Muscle layer of duodenum (tissue), 2 donors: ENCODE measurements at regions not wholly inside any gene's neighbourhood (a gene's known extent, or its start where the extent isn't known, plus 50 kb on each side); places are given as distances from the start of the nearest gene placed in this dataset.

Source experiments
- H3K27ac ChIP-seq: one replicate; pipeline ENCODE4 v1.7.0; 2013; ENCODE audit warnings: mild to moderate bottlenecking, low read length
- H3K27me3 ChIP-seq: one replicate; pipeline ENCODE4 v1.7.0; 2013; ENCODE audit warnings: low read depth, mild to moderate bottlenecking, control low read depth, low read length
- H3K36me3 ChIP-seq, 2 donors: one replicate each; pipeline ENCODE4 v1.7.0; 2013; ENCODE audit warnings: low read length in 2 of 2, control low read depth in 1 of 2, mild to moderate bottlenecking in 1 of 2; ENCODE audit not compliant: insufficient read depth in 2 of 2, control insufficient read depth in 1 of 2
- H3K4me1 ChIP-seq, 2 donors: one replicate each; pipeline ENCODE4 v1.7.0; 2013; ENCODE audit warnings: low read length in 2 of 2, mild to moderate bottlenecking in 2 of 2, control low read depth in 1 of 2, moderate library complexity in 1 of 2; ENCODE audit not compliant: insufficient read depth in 2 of 2, control insufficient read depth in 1 of 2
- H3K4me3 ChIP-seq, 2 donors: one replicate each; pipeline ENCODE4 v1.7.0; 2013; ENCODE audit warnings: low read length in 2 of 2, low read depth in 1 of 2, mild to moderate bottlenecking in 1 of 2
- H3K9me3 ChIP-seq, 2 donors: one replicate each; pipeline ENCODE4 v1.7.0; 2013; ENCODE audit warnings: low read length in 2 of 2, control low read depth in 1 of 2, mild to moderate bottlenecking in 1 of 2; ENCODE audit not compliant: control insufficient read depth in 1 of 2
- donor health status: healthy.

DNA sequence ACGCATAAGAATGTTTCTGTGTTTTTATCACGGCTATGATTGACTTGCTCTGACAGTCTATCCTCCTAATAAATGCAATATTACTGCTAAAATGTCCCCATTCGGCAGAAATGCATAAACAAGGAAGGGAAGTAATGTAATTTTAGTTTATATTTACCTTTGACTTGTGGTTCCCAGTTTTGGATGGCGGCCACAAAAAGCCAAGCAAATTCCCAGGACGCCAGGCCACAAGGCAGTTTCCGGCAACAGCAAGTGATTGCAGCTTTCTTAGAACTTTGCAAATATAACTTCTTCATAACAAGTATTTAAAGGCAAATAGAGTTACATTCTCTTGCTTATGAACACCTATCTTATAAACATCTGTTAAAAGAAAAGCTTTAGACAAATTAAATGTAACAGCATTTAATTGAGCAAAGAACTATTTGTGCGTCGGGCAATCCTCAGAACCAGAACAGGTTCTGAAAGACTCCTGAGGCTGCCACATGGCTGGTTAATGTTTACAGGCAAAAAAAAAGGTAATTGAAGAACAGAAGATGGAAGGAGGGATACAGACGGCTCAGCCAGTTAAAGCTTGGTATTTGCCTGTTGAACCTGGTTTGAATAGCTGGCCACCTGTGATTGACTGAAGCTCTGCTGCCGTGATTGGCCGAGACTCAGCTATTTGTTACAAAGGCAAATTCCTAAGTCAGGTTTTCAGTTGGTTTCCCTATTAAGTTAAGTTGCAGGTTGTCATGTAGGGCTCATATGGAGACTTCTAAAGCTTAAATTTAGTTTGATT, 80.8 kb downstream of the C21orf91 start:
- Histone ChIP-seq H3K9me3 (no peaks in the 10 kb centered on the region), H3K4me3 (no peak overlapping the region), H3K4me1 (no peaks in the 10 kb centered on the region), H3K27ac (no peak overlapping the region), H3K27me3 (no peaks in the 10 kb centered on the region), H3K36me3 (no peaks in the 10 kb centered on the region)

DNA sequence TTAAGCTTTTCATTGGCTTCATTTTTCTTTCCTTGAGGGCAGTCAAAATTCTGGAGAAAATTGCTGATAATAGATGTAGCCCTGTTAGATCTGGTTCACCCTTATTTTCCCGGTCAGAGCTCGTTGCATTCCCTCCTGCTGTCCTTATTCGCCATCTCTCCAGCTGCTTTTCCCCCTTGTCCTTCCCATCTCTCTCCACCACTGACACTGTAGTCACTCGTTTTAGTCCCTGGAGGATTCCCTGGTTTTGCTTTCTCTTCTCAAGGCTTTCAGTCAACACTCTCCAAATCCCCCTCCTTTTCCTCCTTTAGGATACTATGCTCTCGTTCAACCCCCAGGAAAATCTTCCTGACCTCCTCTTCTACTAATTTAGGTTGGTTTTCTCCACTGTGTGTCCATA, 83.1 kb downstream of the C21orf91 start:
- Histone ChIP-seq H3K4me3 (no peak overlapping the region), H3K27me3 (no peaks in the 10 kb centered on the region), H3K36me3 (no peaks in the 10 kb centered on the region), H3K9me3 (no peaks in the 10 kb centered on the region), H3K27ac (no peak overlapping the region), H3K4me1 (no peaks in the 10 kb centered on the region)

DNA sequence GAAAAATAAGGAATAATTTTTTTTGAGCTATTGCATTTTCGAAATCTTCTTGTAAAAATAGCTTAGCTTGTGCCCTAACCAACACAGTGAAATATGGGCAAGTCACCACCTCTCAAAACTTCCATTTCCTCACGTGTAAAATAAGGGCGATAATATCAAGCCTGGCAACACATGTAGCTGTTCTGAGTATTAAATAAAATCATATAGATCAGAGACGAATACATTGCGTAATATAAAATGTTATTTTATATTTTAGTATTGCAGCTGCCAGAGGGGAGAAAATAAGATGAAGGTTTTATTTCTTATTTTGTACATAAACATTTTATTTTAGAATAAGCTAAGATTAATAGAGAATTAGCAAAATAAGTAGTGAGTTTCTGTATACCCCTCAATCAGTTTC, 85.9 kb downstream of the C21orf91 start:
- Histone ChIP-seq H3K4me3 (no peak overlapping the region), H3K27ac (no peak overlapping the region), H3K4me1 (no peaks in the 10 kb centered on the region), H3K9me3 (no peaks in the 10 kb centered on the region), H3K27me3 (no peaks in the 10 kb centered on the region), H3K36me3 (no peaks in the 10 kb centered on the region)

DNA sequence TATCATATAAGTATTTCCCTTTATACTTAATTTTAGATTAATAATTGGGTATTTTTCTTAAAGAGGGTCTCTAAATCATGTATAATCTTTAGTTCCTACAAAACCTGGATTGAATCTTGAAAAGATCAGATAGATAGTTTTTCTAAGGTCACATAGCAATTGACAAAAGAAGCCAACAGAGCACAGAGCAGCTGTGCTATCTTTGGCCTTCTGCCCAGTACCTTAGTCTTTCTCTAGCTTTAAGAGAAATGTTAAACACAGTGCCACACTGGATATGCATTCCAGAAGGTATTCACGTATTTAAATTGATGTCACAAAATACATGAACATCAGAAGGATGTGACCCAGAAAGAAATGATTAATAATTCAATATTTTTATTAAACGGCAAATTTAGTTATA, 86.8 kb downstream of the C21orf91 start:
- Histone ChIP-seq H3K27ac (no peak overlapping the region), H3K4me3 (no peak overlapping the region), H3K9me3 (no peaks in the 10 kb centered on the region), H3K27me3 (no peaks in the 10 kb centered on the region), H3K4me1 (no peaks in the 10 kb centered on the region), H3K36me3 (no peaks in the 10 kb centered on the region)

DNA sequence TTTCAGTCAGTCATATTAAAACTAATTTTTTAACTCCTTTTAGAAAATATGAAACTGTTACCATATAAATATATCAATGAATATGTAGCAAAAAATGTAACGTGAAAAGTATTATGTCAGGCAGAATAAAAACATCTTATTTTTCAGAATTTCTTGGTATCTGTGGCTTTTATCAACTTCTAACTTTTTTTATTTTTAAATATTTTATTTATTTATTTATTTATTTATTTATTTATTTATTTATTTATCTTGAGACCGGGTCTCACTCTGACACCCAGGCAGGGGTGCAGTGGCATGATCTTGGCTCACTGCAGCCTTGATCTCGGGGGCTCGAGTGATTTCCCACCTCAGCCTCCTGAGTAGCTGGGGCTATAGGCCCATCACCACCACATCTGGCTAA, 87.6 kb downstream of the C21orf91 start:
- Histone ChIP-seq H3K9me3 (no peaks in the 10 kb centered on the region), H3K27ac (no peak overlapping the region), H3K36me3 (no peaks in the 10 kb centered on the region), H3K4me1 (no peaks in the 10 kb centered on the region), H3K4me3 (no peak overlapping the region), H3K27me3 (no peaks in the 10 kb centered on the region)

DNA sequence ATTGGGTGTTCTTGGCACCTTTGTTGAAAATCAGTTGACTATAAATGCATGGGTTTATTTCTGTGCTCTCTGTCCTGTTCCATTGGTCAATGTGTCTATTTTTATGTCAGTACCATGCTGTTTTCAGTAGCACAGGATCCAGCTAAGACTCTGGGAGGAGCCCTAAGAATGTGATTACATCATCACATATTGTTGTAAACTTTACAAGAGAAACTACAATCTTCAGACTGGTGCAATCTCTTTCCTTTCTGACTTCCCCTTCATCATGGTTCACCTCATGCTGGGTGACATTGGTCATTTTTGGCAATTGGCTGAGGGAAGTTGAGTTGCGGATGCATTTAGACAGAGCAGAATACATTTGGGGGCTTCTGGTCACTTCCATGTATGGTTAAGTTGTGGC, 88.4 kb downstream of the C21orf91 start:
- Histone ChIP-seq H3K4me3 (no peak overlapping the region), H3K27ac (no peak overlapping the region), H3K27me3 (no peaks in the 10 kb centered on the region), H3K4me1 (no peaks in the 10 kb centered on the region), H3K9me3 (no peaks in the 10 kb centered on the region), H3K36me3 (no peaks in the 10 kb centered on the region)

DNA sequence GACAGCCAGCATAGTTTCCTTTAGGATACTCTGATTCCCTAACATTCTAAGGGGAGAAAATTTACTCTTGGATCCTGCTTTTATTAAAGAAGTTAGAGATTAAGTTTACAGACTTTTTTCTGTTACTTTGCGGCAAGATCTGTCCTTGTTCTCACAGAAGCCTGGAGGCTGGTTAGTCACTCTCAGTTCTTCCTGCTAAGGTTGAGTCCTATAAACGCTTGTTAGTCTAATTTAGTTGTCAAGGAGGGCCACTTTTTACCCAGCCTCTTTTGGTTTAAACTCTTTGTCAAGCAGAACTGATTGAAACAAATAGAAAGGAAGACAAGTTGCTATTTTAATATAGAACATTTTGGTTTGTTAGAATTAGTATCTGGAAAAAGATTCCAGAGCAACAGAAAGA, 89.7 kb downstream of the C21orf91 start:
- no peaks in the 10 kb centered on the region for H3K4me1 ChIP-seq
- H3K36me3 ChIP-seq = no peaks in the 10 kb centered on the region
- H3K27me3 ChIP-seq = no peaks in the 10 kb centered on the region
- no peaks in the 10 kb centered on the region for H3K9me3 ChIP-seq
- H3K4me3 ChIP-seq = no peak overlapping the region
- H3K27ac ChIP-seq = no peak overlapping the region

DNA sequence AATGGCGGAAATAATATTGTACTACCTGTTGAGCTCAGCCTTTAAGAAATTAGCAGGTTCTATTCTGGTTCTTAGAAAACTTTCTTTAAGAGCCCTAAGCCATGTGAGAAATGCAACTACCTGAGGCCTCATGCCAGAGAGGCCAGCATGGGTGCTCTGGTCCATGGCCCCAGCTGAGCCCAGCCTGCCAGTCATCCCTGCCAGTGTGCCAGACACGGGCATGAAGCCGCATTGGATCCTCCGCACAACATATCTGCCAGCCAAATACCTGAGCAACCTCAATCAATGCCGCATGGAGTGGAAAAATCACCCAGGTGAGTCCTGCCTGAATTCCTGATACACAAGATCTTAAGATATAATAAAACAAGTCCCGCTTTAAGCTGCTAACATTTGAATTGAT, 91.8 kb downstream of the C21orf91 start:
- Histone ChIP-seq H3K27ac (no peak overlapping the region), H3K27me3 (no peaks in the 10 kb centered on the region), H3K4me3 (no peak overlapping the region)

DNA sequence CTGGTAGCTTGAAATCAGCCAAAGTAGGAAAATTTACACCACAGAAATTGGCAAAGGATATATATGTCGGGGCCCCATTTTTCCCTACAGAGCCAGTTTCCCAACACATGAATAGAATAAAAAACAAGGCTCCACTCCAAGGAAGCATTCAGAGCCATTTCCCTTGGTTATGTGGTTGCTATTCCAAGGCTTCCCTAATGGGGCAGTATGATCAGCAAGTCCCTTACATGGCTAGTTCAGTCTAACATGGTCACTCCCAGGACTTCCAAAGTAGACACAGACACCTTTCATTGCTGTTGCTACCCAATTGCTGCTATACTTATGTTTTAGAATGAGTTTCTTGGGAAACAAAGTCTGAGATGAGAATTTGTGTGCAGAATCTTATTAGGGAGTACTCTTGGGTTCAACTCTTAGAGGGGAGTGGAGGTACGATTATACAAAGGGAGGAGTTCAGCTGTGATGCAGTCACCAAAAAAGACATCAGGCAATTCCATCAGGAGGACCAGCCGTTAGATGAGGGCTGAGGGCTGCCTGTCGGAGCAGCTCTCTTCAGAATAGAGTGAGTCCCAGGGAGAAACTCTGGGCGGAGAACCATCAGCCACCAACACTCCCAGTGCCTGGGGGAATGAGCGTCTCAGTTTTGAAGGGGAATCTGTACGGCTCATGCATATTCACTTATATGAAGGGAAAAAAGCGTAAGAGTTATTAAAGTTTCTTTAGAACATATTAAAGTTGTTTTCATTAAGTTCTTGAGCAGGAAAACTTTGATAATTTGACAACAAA, 92.9 kb downstream of the C21orf91 start:
- Histone ChIP-seq H3K27me3 (no peaks in the 10 kb centered on the region), H3K9me3 (no peaks in the 10 kb centered on the region), H3K27ac (no peak overlapping the region), H3K4me1 (no peaks in the 10 kb centered on the region), H3K36me3 (no peaks in the 10 kb centered on the region), H3K4me3 (no peak overlapping the region)

More for the DNA sequence above, 91.8 kb downstream of the C21orf91 start:
- no peaks in the 10 kb centered on the region for H3K4me1 ChIP-seq
- H3K36me3 ChIP-seq = no peaks in the 10 kb centered on the region
- no peaks in the 10 kb centered on the region for H3K9me3 ChIP-seq

DNA sequence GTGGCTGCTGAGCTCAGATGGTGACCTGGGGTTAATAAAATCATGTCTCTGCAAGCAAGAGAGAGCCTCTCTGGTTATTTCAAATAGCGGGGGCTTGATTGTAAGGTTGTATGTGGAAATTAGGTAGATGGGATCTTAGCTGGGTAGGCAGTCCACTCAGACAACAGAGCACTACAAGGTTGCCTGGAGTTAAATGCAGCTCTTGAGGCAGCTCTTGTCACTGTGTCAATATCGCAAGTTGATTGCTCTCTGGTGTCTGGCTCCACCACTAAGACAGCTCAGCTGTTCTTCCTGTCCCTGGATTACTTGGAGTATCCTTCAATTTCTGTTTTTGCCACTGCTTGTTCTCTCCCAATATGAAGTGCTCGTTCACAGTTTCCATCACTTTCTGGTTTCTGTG, 93.8 kb downstream of the C21orf91 start:
- H3K27me3 ChIP-seq = no peaks in the 10 kb centered on the region
- H3K36me3 ChIP-seq = no peaks in the 10 kb centered on the region
- H3K27ac ChIP-seq = no peak overlapping the region
- H3K4me1 ChIP-seq = no peaks in the 10 kb centered on the region
- no peaks in the 10 kb centered on the region for H3K9me3 ChIP-seq
- no peak overlapping the region for H3K4me3 ChIP-seq

DNA sequence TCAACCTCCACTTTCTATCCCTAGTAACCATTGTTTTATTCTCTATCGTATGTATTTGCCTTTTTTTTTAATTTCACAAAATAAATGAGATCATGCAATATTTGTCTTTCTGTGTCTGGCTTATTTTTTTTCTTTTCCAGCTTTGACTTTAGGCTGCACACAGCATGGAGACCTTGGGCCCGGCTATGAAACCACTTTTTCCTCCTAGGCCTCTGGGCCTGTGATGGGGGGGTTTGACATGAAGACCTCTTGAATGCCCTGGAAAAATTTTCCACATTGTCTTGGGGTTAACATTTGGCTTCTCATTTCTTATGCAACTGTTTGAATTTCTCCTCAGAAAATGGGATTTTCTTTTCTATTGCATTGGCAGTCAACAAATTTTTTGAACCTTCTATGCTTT, 100.2 kb upstream of the BTG3 start:
- H3K4me3 ChIP-seq = no peak overlapping the region
- no peaks in the 10 kb centered on the region for H3K9me3 ChIP-seq
- H3K27ac ChIP-seq = no peak overlapping the region
- H3K4me1 ChIP-seq = no peaks in the 10 kb centered on the region
- no peaks in the 10 kb centered on the region for H3K27me3 ChIP-seq
- no peaks in the 10 kb centered on the region for H3K36me3 ChIP-seq
